ENCODE measurements at regions not wholly inside any gene's neighbourhood (a gene's known extent, or its start where the extent isn't known, plus 50 kb on each side); places are given as distances from the start of the nearest gene placed in this dataset.

DNA sequence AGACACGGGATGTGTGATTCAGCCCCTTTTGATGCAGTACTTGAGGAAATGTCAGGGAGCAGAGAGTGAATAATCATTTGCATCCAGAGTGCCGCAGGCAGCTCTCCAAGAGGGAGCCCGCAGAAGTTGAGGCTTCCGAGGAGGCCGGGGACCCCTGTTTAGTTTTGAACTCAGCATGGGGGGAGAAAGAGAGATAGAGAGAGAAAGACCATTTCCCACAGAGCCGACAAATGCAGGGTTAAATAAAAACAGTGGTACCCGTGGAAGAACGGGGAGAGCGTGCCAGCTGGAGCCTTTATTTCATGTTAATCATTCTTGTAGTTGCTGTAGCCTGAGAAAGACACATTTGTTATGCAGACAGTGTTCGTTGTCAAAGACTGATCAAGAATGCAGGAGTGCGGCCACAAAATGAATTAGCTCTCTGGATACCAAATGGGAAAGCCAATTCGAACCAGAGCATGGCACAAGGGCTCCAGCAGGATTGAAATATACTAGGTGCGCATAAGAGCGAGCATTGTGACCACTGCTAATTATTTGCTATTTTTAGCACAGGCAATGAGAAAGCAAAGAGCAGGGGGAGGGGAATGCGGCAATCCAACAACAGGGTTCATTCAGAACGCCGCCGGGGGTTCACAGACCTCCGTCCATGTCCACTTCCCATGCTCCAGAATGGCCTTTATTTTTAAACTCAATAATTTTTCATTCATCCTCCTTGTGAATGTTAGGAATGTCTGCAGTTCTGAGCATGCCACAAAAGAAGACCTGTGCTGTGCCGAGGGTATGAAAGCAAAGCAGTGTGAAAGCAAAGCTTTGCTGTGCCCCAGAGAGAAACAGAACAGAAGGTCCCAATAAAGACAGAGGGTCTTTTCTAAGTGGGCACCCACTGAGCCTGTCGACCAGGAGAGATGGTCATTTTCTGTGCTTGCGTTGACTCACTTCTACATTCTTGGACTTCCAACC is 243.9 kb upstream of the VCX3A start:
- Histone ChIP-seq H3K36me3 (ENCODE audit: control insufficient read depth in 2 of 2, extremely low read depth in 1 of 2, insufficient read depth in 1 of 2, low read length in 1 of 2) (no peaks in the 10 kb centered on the region), H3K27ac (ENCODE audit: low read length) (no peak overlapping the region), H3K4me3 (ENCODE audit: control insufficient read depth in 1 of 2, extremely low read depth in 1 of 2, low read length in 1 of 2) (no peak overlapping the region), H3K27me3 (replicated peaks in 1 of 2; ENCODE audit: control insufficient read depth in 2 of 2, extremely low read depth in 1 of 2, insufficient read depth in 2 of 2, low read length in 1 of 2) (no peaks in the 10 kb centered on the region), H3K9me3 (no peaks in the 10 kb centered on the region), H3K4me1 (ENCODE audit: control insufficient read depth in 1 of 2, extremely low read depth in 1 of 2, insufficient read depth in 2 of 2, low read length in 2 of 2) (no peaks in the 10 kb centered on the region)
- WGBS (ENCODE audit: insufficient coverage) = 73% methylated on average over 6 of the region's 22 CpGs
- no peaks in the 10 kb centered on the region for H3K9me3 Mint-ChIP-seq
- no peaks in the 10 kb centered on the region for H3K4me1 Mint-ChIP-seq
- H3K27me3 Mint-ChIP-seq = peaks cover 0 to 10% of the 10 kb centered on the region in 2 donors
- H3K27ac Mint-ChIP-seq = no peak overlapping the region
- POLR2A ChIA-PET = no interaction called here
- no peaks in the 10 kb centered on the region for H3K36me3 Mint-ChIP-seq
- ATAC-seq (replicated peaks in 1 of 4) (no peak), DNase-seq (no peak)
- H3K4me3 Mint-ChIP-seq = no peak overlapping the region
- CTCF ChIA-PET = no interaction called here

DNA sequence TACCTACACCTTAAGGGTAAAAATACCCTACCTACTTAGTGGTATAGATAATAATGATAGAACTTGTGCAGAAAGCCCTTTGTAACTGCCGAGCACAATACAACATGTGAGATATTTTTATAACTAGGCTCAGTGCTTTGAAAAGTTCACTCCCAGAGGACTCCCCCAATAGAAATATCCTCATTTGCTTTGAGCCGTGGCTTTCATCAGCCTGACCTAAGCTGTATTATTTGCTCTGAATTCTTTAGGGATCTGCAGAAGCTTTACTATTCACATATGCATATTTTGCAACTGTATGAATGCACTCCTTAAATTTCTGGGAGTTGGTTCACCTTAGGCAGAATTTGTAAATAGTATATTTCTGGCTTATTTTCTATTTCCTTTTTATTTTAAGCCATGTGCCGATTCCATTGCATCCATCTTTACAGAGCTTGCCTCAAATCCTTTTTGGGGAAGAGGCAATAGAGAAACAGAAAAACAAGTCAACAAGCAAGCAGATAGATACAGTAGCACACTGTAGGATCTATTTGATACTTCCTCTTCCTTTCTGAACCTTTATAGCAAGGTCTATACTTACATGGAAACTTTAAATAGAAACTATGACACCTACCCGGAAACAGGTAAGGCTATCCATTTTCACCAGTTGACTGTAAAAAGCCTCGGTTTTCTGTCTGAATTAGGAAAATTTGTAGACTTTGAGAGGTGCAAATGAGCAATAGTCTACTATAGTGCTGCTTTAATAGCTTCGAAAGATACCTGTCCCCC is 242.5 kb upstream of the VCX3A start:
- Mint-ChIP-seq H3K9me3 (no peaks in the 10 kb centered on the region), H3K27me3 (peaks cover 0 to 10% of the 10 kb centered on the region in 2 donors), H3K27ac (no peak overlapping the region), H3K4me1 (no peaks in the 10 kb centered on the region), H3K4me3 (no peak overlapping the region), H3K36me3 (no peaks in the 10 kb centered on the region)
- Histone ChIP-seq H3K4me1 (ENCODE audit: control insufficient read depth in 1 of 2, extremely low read depth in 1 of 2, insufficient read depth in 2 of 2, low read length in 2 of 2) (no peaks in the 10 kb centered on the region), H3K27me3 (replicated peaks in 1 of 2; ENCODE audit: control insufficient read depth in 2 of 2, extremely low read depth in 1 of 2, insufficient read depth in 2 of 2, low read length in 1 of 2) (no peaks in the 10 kb centered on the region), H3K36me3 (ENCODE audit: control insufficient read depth in 2 of 2, extremely low read depth in 1 of 2, insufficient read depth in 1 of 2, low read length in 1 of 2) (no peaks in the 10 kb centered on the region), H3K9me3 (no peaks in the 10 kb centered on the region), H3K4me3 (ENCODE audit: control insufficient read depth in 1 of 2, extremely low read depth in 1 of 2, low read length in 1 of 2) (no peak overlapping the region), H3K27ac (ENCODE audit: low read length) (no peak overlapping the region)
- DNase-seq (no peak), ATAC-seq (replicated peaks in 1 of 4) (no peak)
- ChIA-PET POLR2A (no interaction called here), CTCF (no interaction called here)
- WGBS (ENCODE audit: insufficient coverage) = no CpG with 5 or more reads among the region's 6 CpGs

DNA sequence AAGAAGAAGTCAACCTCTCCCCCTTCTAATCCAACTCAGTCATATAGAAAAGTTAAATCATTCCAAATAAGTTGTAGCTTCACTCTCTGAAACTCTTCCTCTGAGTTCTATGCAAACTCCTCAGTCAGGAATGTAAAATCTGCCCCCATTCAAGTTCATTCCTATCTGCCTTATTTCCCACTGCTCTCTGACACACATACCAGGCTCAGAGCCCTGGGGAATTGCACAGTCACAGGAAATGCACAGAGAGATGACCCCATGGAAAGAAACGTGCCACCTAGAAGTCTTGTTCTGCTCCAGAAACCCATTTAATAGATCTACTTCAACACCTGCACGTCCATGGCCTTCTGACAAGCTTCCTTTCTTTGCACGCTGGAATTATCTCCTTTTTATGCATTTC is 236.0 kb upstream of the VCX3A start:
- 80% methylated on average over 3 of the region's 3 CpGs for WGBS (ENCODE audit: insufficient coverage)
- H3K4me1 ChIP-seq (ENCODE audit: control insufficient read depth in 1 of 2, extremely low read depth in 1 of 2, insufficient read depth in 2 of 2, low read length in 2 of 2) = no peaks in the 10 kb centered on the region
- no peak for DNase-seq
- Mint-ChIP-seq H3K27me3 (no peaks in the 10 kb centered on the region), H3K4me1 (no peaks in the 10 kb centered on the region), H3K4me3 (no peak overlapping the region), H3K27ac (no peak overlapping the region), H3K36me3 (no peaks in the 10 kb centered on the region), H3K9me3 (peaks cover 0 to 8% (median 0%) of the 10 kb centered on the region in 3 donors)
- no peaks in the 10 kb centered on the region for H3K36me3 ChIP-seq (ENCODE audit: control insufficient read depth in 2 of 2, extremely low read depth in 1 of 2, insufficient read depth in 1 of 2, low read length in 1 of 2)
- H3K9me3 ChIP-seq = no peaks in the 10 kb centered on the region
- H3K4me3 ChIP-seq (ENCODE audit: control insufficient read depth in 1 of 2, extremely low read depth in 1 of 2, low read length in 1 of 2) = no peak overlapping the region
- H3K27me3 ChIP-seq (replicated peaks in 1 of 2; ENCODE audit: control insufficient read depth in 2 of 2, extremely low read depth in 1 of 2, insufficient read depth in 2 of 2, low read length in 1 of 2) = no peaks in the 10 kb centered on the region
- no peak for ATAC-seq (replicated peaks in 1 of 4)
- ChIA-PET CTCF (no interaction called here), POLR2A (interaction anchor here in 1 of 2 donors (0.6 kb wide), 1 partner anchor 95 kb away, joined by 4 read pairs; no protein-coding TSS in a partner anchor)
- H3K27ac ChIP-seq (ENCODE audit: low read length) = no peak overlapping the region

DNA sequence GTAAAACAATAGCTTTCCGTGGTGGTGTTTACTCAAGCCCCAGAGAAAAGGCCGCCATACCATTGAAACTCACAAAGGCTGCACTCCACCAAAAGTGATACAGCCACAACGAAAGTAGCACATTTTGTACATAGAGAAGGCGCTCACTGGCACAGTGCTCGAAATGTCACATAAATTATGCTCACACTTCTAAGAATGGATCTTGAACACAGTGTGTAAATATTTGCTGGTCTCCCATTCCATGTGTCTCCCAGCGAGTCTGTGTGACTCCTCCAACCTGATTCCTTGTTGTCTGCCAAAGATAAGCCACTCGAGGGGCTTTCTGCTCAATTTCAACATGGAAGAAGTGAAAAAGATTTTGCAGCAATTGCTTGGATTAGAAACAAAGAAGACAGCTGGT is 234.0 kb upstream of the VCX3A start:
- Histone ChIP-seq H3K27ac (ENCODE audit: low read length) (no peak overlapping the region), H3K9me3 (no peaks in the 10 kb centered on the region), H3K4me1 (ENCODE audit: control insufficient read depth in 1 of 2, extremely low read depth in 1 of 2, insufficient read depth in 2 of 2, low read length in 2 of 2) (no peaks in the 10 kb centered on the region), H3K36me3 (ENCODE audit: control insufficient read depth in 2 of 2, extremely low read depth in 1 of 2, insufficient read depth in 1 of 2, low read length in 1 of 2) (no peaks in the 10 kb centered on the region), H3K27me3 (replicated peaks in 1 of 2; ENCODE audit: control insufficient read depth in 2 of 2, extremely low read depth in 1 of 2, insufficient read depth in 2 of 2, low read length in 1 of 2) (no peaks in the 10 kb centered on the region), H3K4me3 (ENCODE audit: control insufficient read depth in 1 of 2, extremely low read depth in 1 of 2, low read length in 1 of 2) (no peak overlapping the region)
- no peak overlapping the region for H3K4me3 Mint-ChIP-seq
- DNase-seq = no peak
- no peak overlapping the region for H3K27ac Mint-ChIP-seq
- ATAC-seq (replicated peaks in 1 of 4) = no peak
- peaks cover 0 to 8% (median 1%) of the 10 kb centered on the region in 3 donors for H3K9me3 Mint-ChIP-seq
- H3K4me1 Mint-ChIP-seq = no peaks in the 10 kb centered on the region
- WGBS (ENCODE audit: insufficient coverage) = no CpG with 5 or more reads among the region's 7 CpGs
- CTCF ChIA-PET = no interaction called here
- no peaks in the 10 kb centered on the region for H3K27me3 Mint-ChIP-seq
- POLR2A ChIA-PET = no interaction called here
- no peaks in the 10 kb centered on the region for H3K36me3 Mint-ChIP-seq

DNA sequence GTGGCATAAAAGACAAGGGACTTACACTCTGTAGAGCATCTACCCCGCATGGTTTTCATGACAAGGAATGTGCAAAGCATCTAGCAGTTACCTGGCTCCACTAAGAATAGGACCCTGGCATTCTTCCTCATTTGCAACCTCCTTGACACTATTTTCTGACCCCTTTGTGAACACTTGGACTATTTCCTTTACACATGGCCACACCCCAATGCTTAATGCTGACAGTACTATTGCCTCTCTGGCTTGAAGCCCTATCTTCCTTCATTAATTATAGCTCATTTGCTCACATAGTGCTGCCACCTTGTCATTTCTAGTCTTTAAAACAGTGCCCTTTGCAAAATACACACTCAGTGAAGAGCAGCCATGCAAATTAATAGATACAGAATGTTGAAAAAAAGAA is 226.3 kb upstream of the VCX3A start:
- H3K27me3 Mint-ChIP-seq = no peaks in the 10 kb centered on the region
- Histone ChIP-seq H3K27me3 (replicated peaks in 1 of 2; ENCODE audit: control insufficient read depth in 2 of 2, extremely low read depth in 1 of 2, insufficient read depth in 2 of 2, low read length in 1 of 2) (no peaks in the 10 kb centered on the region), H3K4me3 (ENCODE audit: control insufficient read depth in 1 of 2, extremely low read depth in 1 of 2, low read length in 1 of 2) (no peak overlapping the region), H3K9me3 (no peaks in the 10 kb centered on the region), H3K27ac (ENCODE audit: low read length) (no peak overlapping the region), H3K4me1 (ENCODE audit: control insufficient read depth in 1 of 2, extremely low read depth in 1 of 2, insufficient read depth in 2 of 2, low read length in 2 of 2) (no peaks in the 10 kb centered on the region), H3K36me3 (ENCODE audit: control insufficient read depth in 2 of 2, extremely low read depth in 1 of 2, insufficient read depth in 1 of 2, low read length in 1 of 2) (no peaks in the 10 kb centered on the region)
- H3K4me1 Mint-ChIP-seq = no peaks in the 10 kb centered on the region
- CTCF ChIA-PET = no interaction called here
- WGBS (ENCODE audit: insufficient coverage) = 80% methylated on average over 1 of the region's 1 CpG
- no peak overlapping the region for H3K4me3 Mint-ChIP-seq
- POLR2A ChIA-PET = no interaction called here
- DNase-seq (no peak), ATAC-seq (replicated peaks in 1 of 4) (no peak)
- no peaks in the 10 kb centered on the region for H3K36me3 Mint-ChIP-seq
- H3K9me3 Mint-ChIP-seq = peaks cover 0 to 7% (median 3%) of the 10 kb centered on the region in 3 donors
- no peak overlapping the region for H3K27ac Mint-ChIP-seq

DNA sequence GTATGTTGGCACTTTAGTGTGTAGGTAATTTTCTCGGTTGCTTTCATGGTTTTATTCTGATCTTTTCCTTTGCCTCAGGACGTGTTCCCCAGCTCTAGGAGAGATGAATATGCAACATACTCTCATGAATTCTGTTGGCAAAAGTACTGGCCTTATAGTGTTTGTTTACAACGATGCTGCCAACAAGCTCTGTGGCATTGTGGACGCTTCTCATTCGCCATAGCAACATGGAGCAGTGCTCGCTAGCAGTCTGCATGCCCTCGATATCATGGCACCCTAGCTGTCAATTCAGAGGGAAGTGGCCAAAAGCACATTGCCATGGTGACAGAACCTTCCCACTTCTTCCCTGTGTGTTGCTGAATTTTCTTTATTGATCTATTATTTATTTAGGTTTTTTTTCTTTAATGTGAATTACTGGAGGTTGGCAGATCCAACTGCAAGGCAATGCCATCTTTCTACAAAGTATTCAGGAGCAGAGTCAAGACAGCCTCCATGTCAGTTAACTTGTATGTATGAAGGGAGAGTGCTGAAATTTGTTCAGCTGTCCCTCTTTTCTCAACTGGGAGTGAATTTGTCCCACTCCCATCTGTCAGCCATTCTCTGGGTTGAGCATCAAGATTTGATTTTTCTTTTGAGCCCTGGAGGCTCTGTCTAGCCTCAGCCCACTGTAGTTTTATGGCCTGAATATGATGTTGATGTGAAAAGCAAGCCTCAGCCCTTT is 224.9 kb upstream of the VCX3A start:
- H3K27me3 Mint-ChIP-seq = no peaks in the 10 kb centered on the region
- no peaks in the 10 kb centered on the region for H3K9me3 ChIP-seq
- ATAC-seq (replicated peaks in 1 of 4) (no peak), DNase-seq (no peak)
- no peaks in the 10 kb centered on the region for H3K36me3 ChIP-seq (ENCODE audit: control insufficient read depth in 2 of 2, extremely low read depth in 1 of 2, insufficient read depth in 1 of 2, low read length in 1 of 2)
- CTCF ChIA-PET = no interaction called here
- H3K4me3 Mint-ChIP-seq = no peak overlapping the region
- H3K27ac Mint-ChIP-seq = no peak overlapping the region
- POLR2A ChIA-PET = no interaction called here
- H3K27me3 ChIP-seq (replicated peaks in 1 of 2; ENCODE audit: control insufficient read depth in 2 of 2, extremely low read depth in 1 of 2, insufficient read depth in 2 of 2, low read length in 1 of 2) = no peaks in the 10 kb centered on the region
- peaks cover 3 to 7% (median 4%) of the 10 kb centered on the region in 3 donors for H3K9me3 Mint-ChIP-seq
- no peak overlapping the region for H3K27ac ChIP-seq (ENCODE audit: low read length)
- no peak overlapping the region for H3K4me3 ChIP-seq (ENCODE audit: control insufficient read depth in 1 of 2, extremely low read depth in 1 of 2, low read length in 1 of 2)
- H3K4me1 ChIP-seq (ENCODE audit: control insufficient read depth in 1 of 2, extremely low read depth in 1 of 2, insufficient read depth in 2 of 2, low read length in 2 of 2) = no peaks in the 10 kb centered on the region
- no peaks in the 10 kb centered on the region for H3K36me3 Mint-ChIP-seq
- no peaks in the 10 kb centered on the region for H3K4me1 Mint-ChIP-seq
- no CpG with 5 or more reads among the region's 7 CpGs for WGBS (ENCODE audit: insufficient coverage)
